Glutamatergic neuron (in vitro differentiated cells): ENCODE measurements at regions not wholly inside any gene's neighbourhood (a gene's known extent, or its start where the extent isn't known, plus 50 kb on each side); places are given as distances from the start of the nearest gene placed in this dataset.

Experiments
- DNase-seq: peaks from one replicate; pipeline ENCODE4 v3.0.0; 2022
- H3K27ac Mint-ChIP-seq: one replicate; pipeline ENCODE4 v1.8.0; 2020; ENCODE audit warnings: mild to moderate bottlenecking, mixed read lengths, inconsistent platforms; ENCODE audit not compliant: unreplicated experiment
- H3K27me3 Mint-ChIP-seq: one replicate; pipeline ENCODE4 v1.8.0; 2020; ENCODE audit warnings: mild to moderate bottlenecking, moderate library complexity, mixed read lengths, inconsistent platforms; ENCODE audit not compliant: unreplicated experiment
- H3K36me3 Mint-ChIP-seq: one replicate; pipeline ENCODE4 v1.8.0; 2020; ENCODE audit warnings: mild to moderate bottlenecking, mixed read lengths, inconsistent platforms; ENCODE audit not compliant: unreplicated experiment
- H3K4me1 Mint-ChIP-seq: one replicate; pipeline ENCODE4 v1.8.0; 2020; ENCODE audit warnings: mild to moderate bottlenecking, low read depth, mixed read lengths, inconsistent platforms; ENCODE audit not compliant: unreplicated experiment
- H3K4me3 Mint-ChIP-seq: one replicate; pipeline ENCODE4 v1.8.0; 2020; ENCODE audit warnings: mild to moderate bottlenecking, mixed read lengths, inconsistent platforms; ENCODE audit not compliant: unreplicated experiment
- H3K9me3 Mint-ChIP-seq: one replicate; pipeline ENCODE4 v1.8.0; 2020; ENCODE audit warnings: mild to moderate bottlenecking, moderate library complexity, mixed read lengths, inconsistent platforms; ENCODE audit not compliant: unreplicated experiment
- TF ChIP-seq, protein P1 (sequence below): fragments of 200-600 bp; sonication (generic); IDR thresholded peaks from one replicate; pipeline ENCODE4 v1.5.0; 2021; ENCODE audit not compliant: partially characterized antibody, unreplicated experiment

DNA sequence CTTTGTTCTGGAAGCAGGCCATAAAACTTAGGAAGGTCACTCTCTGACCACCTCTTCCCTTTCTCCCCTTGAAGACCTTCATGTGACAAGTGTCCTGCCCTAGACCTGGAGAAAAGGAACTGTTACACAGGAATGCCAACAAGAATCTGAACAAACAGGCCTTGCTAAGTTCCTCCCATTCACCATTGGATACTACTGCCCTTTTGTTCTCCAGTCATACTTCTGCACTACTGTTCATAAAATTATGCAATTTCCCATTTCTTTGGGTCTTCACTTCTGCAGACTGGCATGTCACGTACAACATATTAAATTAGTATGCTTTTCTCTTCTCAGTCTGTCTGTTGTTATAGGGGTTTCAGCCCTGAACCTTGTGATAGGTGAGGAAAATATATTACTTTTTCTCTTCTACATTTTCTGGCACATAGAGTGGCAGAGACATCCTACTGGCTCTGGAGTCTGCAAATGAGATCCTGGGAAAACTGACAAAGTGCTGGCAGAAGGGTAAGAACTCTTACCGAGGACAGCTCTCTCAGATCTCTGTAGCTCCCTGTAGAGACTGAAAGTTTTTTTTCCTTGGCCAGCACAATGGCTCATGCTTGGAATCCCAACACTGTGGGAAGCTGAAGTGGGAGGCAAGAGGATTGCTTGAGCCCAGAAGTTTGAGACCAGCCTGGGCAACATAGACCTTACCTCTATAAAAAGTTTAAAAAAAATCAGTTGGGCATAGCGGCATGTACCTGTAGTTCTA is 87.6 kb upstream of the SPRY2 start:
- Mint-ChIP-seq H3K36me3 (peaks cover under 1% of the 10 kb centered on the region), H3K27me3 (no peaks in the 10 kb centered on the region), H3K4me1 (no peaks in the 10 kb centered on the region), H3K4me3 (no peak overlapping the region), H3K27ac (no peak overlapping the region), H3K9me3 (no peaks in the 10 kb centered on the region)
- DNase-seq, result no peak
- TF ChIP-seq, protein P1, sequence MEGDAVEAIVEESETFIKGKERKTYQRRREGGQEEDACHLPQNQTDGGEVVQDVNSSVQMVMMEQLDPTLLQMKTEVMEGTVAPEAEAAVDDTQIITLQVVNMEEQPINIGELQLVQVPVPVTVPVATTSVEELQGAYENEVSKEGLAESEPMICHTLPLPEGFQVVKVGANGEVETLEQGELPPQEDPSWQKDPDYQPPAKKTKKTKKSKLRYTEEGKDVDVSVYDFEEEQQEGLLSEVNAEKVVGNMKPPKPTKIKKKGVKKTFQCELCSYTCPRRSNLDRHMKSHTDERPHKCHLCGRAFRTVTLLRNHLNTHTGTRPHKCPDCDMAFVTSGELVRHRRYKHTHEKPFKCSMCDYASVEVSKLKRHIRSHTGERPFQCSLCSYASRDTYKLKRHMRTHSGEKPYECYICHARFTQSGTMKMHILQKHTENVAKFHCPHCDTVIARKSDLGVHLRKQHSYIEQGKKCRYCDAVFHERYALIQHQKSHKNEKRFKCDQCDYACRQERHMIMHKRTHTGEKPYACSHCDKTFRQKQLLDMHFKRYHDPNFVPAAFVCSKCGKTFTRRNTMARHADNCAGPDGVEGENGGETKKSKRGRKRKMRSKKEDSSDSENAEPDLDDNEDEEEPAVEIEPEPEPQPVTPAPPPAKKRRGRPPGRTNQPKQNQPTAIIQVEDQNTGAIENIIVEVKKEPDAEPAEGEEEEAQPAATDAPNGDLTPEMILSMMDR, result no peak

DNA sequence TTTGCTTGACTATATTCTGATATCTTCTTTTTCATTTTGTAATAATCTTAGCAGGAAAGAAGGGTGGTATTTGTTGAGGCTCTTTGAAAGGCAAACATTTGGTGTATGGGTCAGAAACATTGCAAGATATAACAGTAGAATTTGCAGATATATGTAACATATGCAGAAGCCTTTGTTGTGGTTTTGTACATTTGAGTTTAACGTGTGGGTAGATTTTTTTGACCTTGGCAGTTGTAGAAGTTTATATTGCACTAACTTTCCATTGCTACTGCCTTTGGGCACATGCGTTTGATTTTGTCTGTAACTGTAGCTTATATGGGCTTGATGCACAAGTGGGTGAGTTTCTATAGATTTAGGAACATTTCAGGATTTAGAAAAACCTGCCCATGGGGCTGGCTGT is 78.5 kb upstream of the SPRY2 start:
- Mint-ChIP-seq H3K36me3 (peaks cover 4% of the 10 kb centered on the region), H3K4me3 (no peak overlapping the region), H3K27me3 (peaks cover 3% of the 10 kb centered on the region), H3K27ac (no peak overlapping the region), H3K9me3 (no peaks in the 10 kb centered on the region), H3K4me1 (no peaks in the 10 kb centered on the region)
- no peak for DNase-seq
- TF ChIP-seq, protein P1, result no peak

DNA sequence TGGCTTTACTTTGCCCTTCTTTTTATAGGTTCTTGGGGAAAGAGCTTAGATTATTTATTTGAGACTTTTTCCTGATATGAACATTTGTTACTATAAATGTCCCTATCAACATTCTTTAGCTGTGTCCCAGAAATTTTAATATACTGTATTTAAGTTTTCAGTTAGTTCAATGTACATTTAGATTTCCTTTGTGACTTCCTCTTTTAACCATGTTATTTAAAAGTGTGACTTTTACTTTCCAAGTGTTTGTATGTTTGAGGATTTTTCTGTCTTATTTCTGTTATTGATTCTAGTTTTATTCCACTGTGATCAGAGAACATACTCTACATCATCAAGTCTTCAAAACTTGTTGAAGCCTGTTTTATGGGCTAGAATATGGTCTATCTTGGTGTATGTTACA is 72.7 kb upstream of the SPRY2 start:
- TF ChIP-seq, protein P1, result no peak
- H3K4me1 Mint-ChIP-seq, result no peaks in the 10 kb centered on the region
- no peak overlapping the region for H3K27ac Mint-ChIP-seq
- peaks cover 2% of the 10 kb centered on the region for H3K27me3 Mint-ChIP-seq
- H3K4me3 Mint-ChIP-seq, result no peak overlapping the region
- peaks cover 2% of the 10 kb centered on the region for H3K36me3 Mint-ChIP-seq
- H3K9me3 Mint-ChIP-seq, result no peaks in the 10 kb centered on the region
- DNase-seq, result no peak

DNA sequence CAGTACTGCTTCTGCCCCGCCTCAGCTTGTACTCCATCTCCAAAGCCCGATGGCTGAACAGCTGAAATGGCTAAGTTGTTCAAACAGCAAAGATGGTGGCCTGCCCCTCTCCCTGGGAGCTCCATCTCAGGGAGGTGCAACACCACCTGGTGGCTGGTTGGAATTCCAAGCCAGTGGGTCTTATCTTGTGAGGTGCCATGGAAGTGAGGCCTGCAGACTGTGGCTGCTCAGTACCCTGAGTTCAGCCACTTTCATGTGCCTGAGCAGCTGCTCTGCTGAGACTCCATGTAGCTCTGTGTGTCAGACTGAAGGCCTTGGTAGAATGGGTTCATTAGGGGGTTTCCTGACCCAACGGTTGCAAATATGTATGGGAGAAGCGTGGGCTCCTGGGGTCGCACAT is 67.3 kb upstream of the SPRY2 start:
- Mint-ChIP-seq H3K36me3 (peaks cover 8% of the 10 kb centered on the region), H3K4me1 (no peaks in the 10 kb centered on the region), H3K9me3 (peaks cover 2% of the 10 kb centered on the region), H3K27me3 (peaks cover 3% of the 10 kb centered on the region), H3K4me3 (no peak overlapping the region), H3K27ac (no peak overlapping the region)
- no peak for DNase-seq
- TF ChIP-seq, protein P1, result no peak

DNA sequence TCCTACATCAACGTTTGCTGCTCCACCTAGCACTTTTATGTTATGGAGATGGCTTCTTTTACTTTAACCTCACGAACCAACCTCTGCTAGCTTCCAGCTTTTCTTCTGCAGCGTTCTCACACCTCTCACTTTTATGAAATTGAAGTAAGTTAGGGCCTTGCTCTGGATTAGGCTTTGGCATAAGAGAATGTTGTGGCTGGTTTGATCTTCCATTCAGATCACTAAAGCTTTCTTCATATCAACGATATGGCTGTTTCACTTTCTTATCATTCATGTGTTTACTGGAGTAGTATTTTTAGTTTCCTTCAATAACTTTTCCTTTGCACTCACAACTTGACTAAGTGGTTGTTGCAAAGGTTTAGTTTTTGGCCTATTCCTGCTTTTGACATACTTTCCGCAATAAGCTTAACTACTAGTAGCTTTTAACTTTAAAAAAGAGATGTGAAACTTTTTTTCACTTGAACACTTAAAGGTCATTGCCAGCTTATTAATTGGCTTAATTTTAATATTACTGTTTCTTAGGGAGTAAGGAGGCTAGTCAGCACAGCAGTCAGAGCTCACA is 60.0 kb upstream of the SPRY2 start:
- peaks cover 2% of the 10 kb centered on the region for H3K27me3 Mint-ChIP-seq
- H3K9me3 Mint-ChIP-seq, result peaks cover 2% of the 10 kb centered on the region
- DNase-seq, result no peak
- H3K4me3 Mint-ChIP-seq, result no peak overlapping the region
- TF ChIP-seq, protein P1, result no peak
- no peaks in the 10 kb centered on the region for H3K4me1 Mint-ChIP-seq
- H3K36me3 Mint-ChIP-seq, result peaks cover 4% of the 10 kb centered on the region
- no peak overlapping the region for H3K27ac Mint-ChIP-seq
